GM12875 (cell line): ENCODE measurements at regions not wholly inside any gene's neighbourhood (a gene's known extent, or its start where the extent isn't known, plus 50 kb on each side); places are given as distances from the start of the nearest gene placed in this dataset.

ENCODE experiments used
- H3K4me3 ChIP-seq: one replicate; pipeline ENCODE4 v1.5.1; 2011; ENCODE audit warnings: low read depth, low read length, control low read depth
- CTCF ChIP-seq: IDR thresholded peaks from 2 replicates; pipeline ENCODE4 v1.5.1; 2011; ENCODE audit warnings: low read depth, mild to moderate bottlenecking, control low read depth, inconsistent platforms, low read length, moderate library complexity, borderline replicate concordance; ENCODE audit not compliant: insufficient read depth

GRCh38 chr4:36652857-36653256, 371.4 kb downstream of the DTHD1 start:
- TF ChIP-seq CTCF, result no peak
- no peak overlapping the region for H3K4me3 ChIP-seq

GRCh38 chr4:36665985-36666527, 384.6 kb downstream of the DTHD1 start:
- no peak for TF ChIP-seq CTCF
- no peak overlapping the region for H3K4me3 ChIP-seq

- TF ChIP-seq CTCF, result no peak
Observed at GRCh38 chr4:36675436-36675835, 394.0 kb downstream of the DTHD1 start.

GRCh38 chr4:36676139-36677050, 395.0 kb downstream of the DTHD1 start:
- H3K4me3 ChIP-seq, result no peak overlapping the region
- no peak for TF ChIP-seq CTCF

More at GRCh38 chr4:36675436-36675835, 394.0 kb downstream of the DTHD1 start:
- H3K4me3 ChIP-seq, result no peak overlapping the region

GRCh38 chr4:36677112-36677511, 395.7 kb downstream of the DTHD1 start:
- no peak for TF ChIP-seq CTCF
- H3K4me3 ChIP-seq, result no peak overlapping the region

GRCh38 chr4:36677874-36678273, 396.5 kb downstream of the DTHD1 start:
- no peak for TF ChIP-seq CTCF
- no peak overlapping the region for H3K4me3 ChIP-seq

- H3K4me3 ChIP-seq, result no peak overlapping the region
- no peak for TF ChIP-seq CTCF
Observed at GRCh38 chr4:36687681-36688080, 406.3 kb downstream of the DTHD1 start.
